RWPE2 (cell line): ENCODE measurements at regions not wholly inside any gene's neighbourhood (a gene's known extent, or its start where the extent isn't known, plus 50 kb on each side); places are given as distances from the start of the nearest gene placed in this dataset.
A peak's percentile ranks its signal among the peaks of the same experiment; 100 is the strongest.

Source experiments
- ATAC-seq: fragments of 200-7000 bp; cut with Tn5 transposase; 3 replicates; pipeline ENCODE4 v1.9.1; 2021; ENCODE audit warnings: low read depth
- DNase-seq: peaks from one replicate; pipeline ENCODE4 v3.0.0-alpha.2; 2020; ENCODE audit warnings: low spot score
- H3K27ac ChIP-seq: fragments of 450-650 bp; 2 replicates; pipeline ENCODE4 v1.5.1; 2017; ENCODE audit warnings: mild to moderate bottlenecking; ENCODE audit not compliant: poor library complexity, severe bottlenecking
- H3K27me3 ChIP-seq: fragments of 250-450 bp; sonication (Bioruptor Pico); 2 replicates; pipeline ENCODE4 v1.5.1; 2021; ENCODE audit warnings: mild to moderate bottlenecking, moderate library complexity; ENCODE audit not compliant: insufficient read depth, poor library complexity, severe bottlenecking
- H3K36me3 ChIP-seq: fragments of 250-450 bp; sonication (Bioruptor Pico); 2 replicates; pipeline ENCODE4 v1.5.1; 2020; ENCODE audit warnings: low read depth, mild to moderate bottlenecking, moderate library complexity
- H3K4me1 ChIP-seq: fragments of 250-450 bp; sonication (Bioruptor Pico); 2 replicates; pipeline ENCODE4 v1.5.1; 2021; ENCODE audit warnings: mild to moderate bottlenecking, moderate library complexity; ENCODE audit not compliant: insufficient read depth, poor library complexity, severe bottlenecking
- H3K4me3 ChIP-seq: fragments of 250-450 bp; sonication (Bioruptor Pico); 2 replicates; pipeline ENCODE4 v1.5.1; 2021; ENCODE audit warnings: mild to moderate bottlenecking, moderate library complexity; ENCODE audit not compliant: severe bottlenecking
- H3K9me3 ChIP-seq: fragments of 250-450 bp; sonication (Bioruptor Pico); 2 replicates; pipeline ENCODE4 v1.5.1; 2021; ENCODE audit warnings: mild to moderate bottlenecking, moderate library complexity; ENCODE audit not compliant: severe bottlenecking
- CTCF ChIP-seq: fragments of 450-650 bp; IDR thresholded peaks from one replicate; pipeline ENCODE4 v1.5.1; 2017; ENCODE audit warnings: mild to moderate bottlenecking, moderate library complexity; ENCODE audit not compliant: poor library complexity, severe bottlenecking

- Histone ChIP-seq H3K4me3 (no peak overlapping the region), H3K36me3 (no peaks in the 10 kb centered on the region), H3K27ac (no peak overlapping the region), H3K27me3 (no peaks in the 10 kb centered on the region), H3K4me1 (peaks cover 24% of the 10 kb centered on the region), H3K9me3 (no peaks in the 10 kb centered on the region)
- no peak for ATAC-seq
- TF ChIP-seq CTCF = no peak
- no peak for DNase-seq
Measured at GRCh38 chr6:47147836-47148344, 105.8 kb upstream of the ADGRF1 start.

DNA sequence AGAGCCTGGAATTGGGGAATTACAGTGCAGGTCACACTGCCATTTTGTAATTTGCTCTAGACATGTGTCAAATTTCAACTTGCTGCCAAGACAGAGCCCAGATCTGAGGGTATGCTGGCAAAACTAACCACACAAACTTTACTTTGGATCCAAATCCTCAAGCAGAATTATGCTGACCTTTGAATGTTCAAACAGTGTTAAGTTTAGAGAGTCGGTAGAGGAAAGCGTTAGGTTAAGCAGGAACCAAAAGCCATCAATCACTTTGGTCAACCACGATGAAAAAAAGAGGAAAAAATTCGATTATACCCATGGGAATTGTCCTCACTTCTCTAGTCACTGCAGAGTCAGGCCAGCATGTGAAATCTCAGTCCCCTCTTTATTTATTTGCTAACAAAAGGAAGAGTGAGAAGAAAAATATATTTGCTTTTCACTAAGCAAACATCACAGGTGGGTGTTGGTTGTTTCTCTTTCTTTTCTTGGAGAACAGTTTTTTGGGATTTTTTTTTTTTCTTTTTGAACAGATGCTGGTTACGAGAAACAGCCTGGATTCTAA lies 105.1 kb upstream of the ADGRF1 start:
- H3K27me3 ChIP-seq = no peaks in the 10 kb centered on the region
- no peaks in the 10 kb centered on the region for H3K36me3 ChIP-seq
- peaks cover 24% of the 10 kb centered on the region for H3K4me1 ChIP-seq
- no peak overlapping the region for H3K4me3 ChIP-seq
- peak overlapping the region; percentile 43 for H3K27ac ChIP-seq
- H3K9me3 ChIP-seq = no peaks in the 10 kb centered on the region
- no peak for ATAC-seq
- no peak for TF ChIP-seq CTCF
- no peak for DNase-seq

DNA sequence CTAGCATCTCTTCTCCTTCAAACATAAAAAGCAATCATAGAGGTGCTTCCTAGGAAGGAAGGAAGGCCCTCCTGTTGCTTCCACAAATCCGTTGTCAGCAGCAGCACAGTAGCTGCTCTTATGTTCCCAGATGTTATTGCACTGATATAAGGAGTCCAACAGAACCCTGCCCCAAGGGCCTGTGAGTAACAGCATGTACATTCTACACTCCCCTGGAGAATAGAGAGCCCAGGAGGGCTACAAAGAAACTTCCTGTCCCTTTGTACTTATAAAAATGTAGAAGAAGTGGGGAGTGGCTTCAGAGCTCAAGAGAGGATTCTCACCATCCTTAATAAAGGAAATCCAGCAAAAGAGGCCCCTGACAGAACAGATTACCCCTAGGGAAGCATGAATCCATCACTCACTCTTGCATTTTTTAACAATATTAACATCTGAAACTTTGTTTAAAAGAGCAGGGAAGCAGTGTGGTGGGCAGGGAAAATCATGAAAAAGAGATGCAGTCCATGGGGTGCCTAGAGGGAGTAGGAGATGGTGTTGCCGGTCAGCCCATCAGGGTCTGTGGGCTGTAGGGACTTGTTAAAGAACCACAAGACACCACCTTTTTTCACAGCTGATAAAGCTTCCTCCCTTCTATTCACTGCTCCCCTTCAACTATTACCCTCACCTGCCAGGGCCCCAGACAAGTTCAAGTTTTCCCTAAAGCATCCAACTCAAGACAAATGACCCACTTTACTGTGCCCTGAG lies 104.5 kb upstream of the ADGRF1 start:
- H3K27ac ChIP-seq = peak overlapping the region; percentile 43
- no peak for DNase-seq
- no peak for TF ChIP-seq CTCF

GRCh38 chr6:47145212-47145611 lies 103.1 kb upstream of the ADGRF1 start:
- Histone ChIP-seq H3K4me1 (peaks cover 24% of the 10 kb centered on the region), H3K27ac (peak overlapping the region; percentile 43)
- no peak for TF ChIP-seq CTCF

More for the DNA sequence above, 104.5 kb upstream of the ADGRF1 start:
- no peaks in the 10 kb centered on the region for H3K27me3 ChIP-seq
- peaks cover 24% of the 10 kb centered on the region for H3K4me1 ChIP-seq
- ATAC-seq = peak; percentile 90
- no peaks in the 10 kb centered on the region for H3K9me3 ChIP-seq
- no peaks in the 10 kb centered on the region for H3K36me3 ChIP-seq
- no peak overlapping the region for H3K4me3 ChIP-seq

GRCh38 chr6:47144306-47144705 lies 102.2 kb upstream of the ADGRF1 start:
- H3K9me3 ChIP-seq = no peaks in the 10 kb centered on the region
- no peak for TF ChIP-seq CTCF
- H3K4me1 ChIP-seq = peaks cover 24% of the 10 kb centered on the region
- no peak overlapping the region for H3K4me3 ChIP-seq
- no peaks in the 10 kb centered on the region for H3K36me3 ChIP-seq
- ATAC-seq (peak; percentile 81), DNase-seq (no peak)
- peak overlapping the region; percentile 43 for H3K27ac ChIP-seq
- no peaks in the 10 kb centered on the region for H3K27me3 ChIP-seq

More at GRCh38 chr6:47145212-47145611, 103.1 kb upstream of the ADGRF1 start:
- Histone ChIP-seq H3K36me3 (no peaks in the 10 kb centered on the region), H3K27me3 (no peaks in the 10 kb centered on the region), H3K4me3 (no peak overlapping the region), H3K9me3 (no peaks in the 10 kb centered on the region)
- DNase-seq = no peak
- ATAC-seq = no peak
